Loucy (cell line): ENCODE measurements at regions not wholly inside any gene's neighbourhood (a gene's known extent, or its start where the extent isn't known, plus 50 kb on each side); places are given as distances from the start of the nearest gene placed in this dataset.

Experiments used
- H2AFZ ChIP-seq: fragments of 200-600 bp; sonication (generic); 2 replicates; pipeline ENCODE4 v1.6.0; 2016; ENCODE audit warnings: antibody characterized with exemption, mild to moderate bottlenecking, low read length, moderate library complexity
- H3F3A ChIP-seq: fragments of 200-600 bp; 2 replicates; pipeline ENCODE4 v1.6.0; 2016; ENCODE audit warnings: antibody characterized with exemption, low read depth, mild to moderate bottlenecking
- H3K27me3 ChIP-seq: fragments of 200-600 bp; sonication (generic); 2 replicates; pipeline ENCODE4 v1.6.1; 2014; ENCODE audit warnings: low read length, mild to moderate bottlenecking; ENCODE audit not compliant: insufficient read depth, poor library complexity, severe bottlenecking
- H3K36me3 ChIP-seq: fragments of 200-600 bp; sonication (generic); 2 replicates; pipeline ENCODE4 v1.6.1; 2016; ENCODE audit warnings: low read length; ENCODE audit not compliant: insufficient read depth
- H3K4me1 ChIP-seq: fragments of 200-600 bp; sonication (generic); 2 replicates; pipeline ENCODE4 v1.5.1; 2014; ENCODE audit warnings: low read length, mild to moderate bottlenecking; ENCODE audit not compliant: insufficient read depth, poor library complexity, severe bottlenecking
- H3K4me2 ChIP-seq: fragments of 200-600 bp; sonication (generic); 2 replicates; pipeline ENCODE4 v1.6.0; 2014; ENCODE audit warnings: antibody characterized with exemption, low read length, low read depth, mild to moderate bottlenecking; ENCODE audit not compliant: poor library complexity, severe bottlenecking
- H3K4me3 ChIP-seq: fragments of 200-600 bp; sonication (generic); 2 replicates; pipeline ENCODE4 v1.5.1; 2014; ENCODE audit warnings: low read length, mild to moderate bottlenecking, mixed read lengths; ENCODE audit not compliant: poor library complexity, severe bottlenecking
- H3K79me2 ChIP-seq: fragments of 200-600 bp; sonication (generic); 2 replicates; pipeline ENCODE4 v1.6.1; 2014; ENCODE audit warnings: low read length; ENCODE audit not compliant: insufficient read depth
- H3K9ac ChIP-seq: fragments of 200-600 bp; sonication (generic); 2 replicates; pipeline ENCODE4 v1.6.0; 2014; ENCODE audit warnings: mild to moderate bottlenecking, low read depth, low read length, moderate library complexity; ENCODE audit not compliant: poor library complexity, severe bottlenecking
- H3K9me2 ChIP-seq: fragments of 200-600 bp; sonication (generic); replicated peaks from 2 replicates; pipeline ENCODE4 v1.6.1; 2016; ENCODE audit warnings: low read depth, low read length, mixed read lengths
- H3K9me3 ChIP-seq: fragments of 200-600 bp; sonication (generic); 2 replicates; pipeline ENCODE4 v1.6.1; 2014; ENCODE audit warnings: mild to moderate bottlenecking, antibody characterized with exemption, low read length, low read depth; ENCODE audit not compliant: insufficient read depth
- H4K20me1 ChIP-seq: fragments of 200-600 bp; sonication (generic); 2 replicates; pipeline ENCODE4 v1.6.0; 2014; ENCODE audit warnings: antibody characterized with exemption, low read length, mild to moderate bottlenecking; ENCODE audit not compliant: insufficient read depth, poor library complexity, severe bottlenecking
- CTCF ChIP-seq: fragments of 200-600 bp; sonication (generic); conservative IDR thresholded peaks from 2 replicates; pipeline ENCODE4 v1.5.1; 2014; ENCODE audit warnings: mild to moderate bottlenecking, antibody characterized with exemption, low read length
- EZH2phosphoT487 ChIP-seq: fragments of 200-600 bp; IDR thresholded peaks from 2 replicates; pipeline ENCODE4 v1.6.1; 2018; ENCODE audit warnings: antibody characterized with exemption, mild to moderate bottlenecking, moderate library complexity, borderline replicate concordance

DNA sequence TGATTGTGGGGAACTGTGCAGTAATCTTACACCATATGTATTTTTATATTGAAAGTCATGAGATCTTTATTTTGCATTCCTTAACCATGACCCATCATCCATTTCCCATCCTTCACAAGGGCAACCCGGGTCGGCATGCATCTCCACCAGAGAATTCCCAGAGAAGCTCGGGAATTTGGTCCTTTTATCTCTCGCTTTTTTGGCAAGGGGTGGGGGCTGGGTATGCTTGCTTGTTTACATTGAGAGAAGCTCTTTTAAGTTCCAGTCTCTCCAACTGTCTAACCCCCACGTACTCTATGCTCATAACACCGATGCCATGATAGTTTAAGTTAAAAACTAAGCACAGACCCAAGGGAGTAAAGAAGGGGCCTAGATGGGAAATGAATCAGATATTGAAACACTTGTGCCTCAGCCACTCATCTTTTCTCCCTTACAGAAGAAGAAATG, 109.9 kb upstream of the NFIB start:
- Histone ChIP-seq H3K4me2 (no peak overlapping the region), H2AFZ (no peak overlapping the region), H3K9me2 (no peaks in the 10 kb centered on the region), H3K79me2 (no peaks in the 10 kb centered on the region), H3K4me3 (no peak overlapping the region), H3K9me3 (no peaks in the 10 kb centered on the region), H3K4me1 (peaks cover 5% of the 10 kb centered on the region), H3K9ac (no peak overlapping the region), H3F3A (no peaks in the 10 kb centered on the region), H4K20me1 (no peaks in the 10 kb centered on the region), H3K36me3 (no peaks in the 10 kb centered on the region), H3K27me3 (no peaks in the 10 kb centered on the region)
- TF ChIP-seq CTCF = no peak
- TF ChIP-seq EZH2phosphoT487 = no peak

DNA sequence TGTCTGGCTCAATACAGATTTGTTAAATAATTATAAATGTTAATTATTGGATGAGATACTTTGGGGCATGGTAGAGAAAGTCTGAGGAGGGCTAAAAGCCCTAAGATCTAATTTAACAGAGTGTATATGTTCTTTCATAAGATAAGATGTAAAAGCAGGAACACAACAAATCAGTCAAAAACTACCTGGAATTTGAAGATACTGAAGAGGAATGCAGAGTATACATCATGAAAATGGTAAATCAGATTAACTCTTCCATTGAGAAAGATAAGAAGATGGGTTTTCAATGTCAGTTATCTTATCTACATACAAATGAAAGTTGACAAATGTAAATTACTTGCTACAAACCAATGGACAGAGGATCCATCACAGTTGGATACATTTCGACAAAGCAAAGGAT, 107.3 kb upstream of the NFIB start:
- TF ChIP-seq EZH2phosphoT487 = no peak
- no peak for TF ChIP-seq CTCF
- Histone ChIP-seq H3K4me3 (no peak overlapping the region), H3K36me3 (no peaks in the 10 kb centered on the region), H3K27me3 (no peaks in the 10 kb centered on the region), H3K79me2 (no peaks in the 10 kb centered on the region), H2AFZ (no peak overlapping the region), H4K20me1 (no peaks in the 10 kb centered on the region), H3K9me2 (no peaks in the 10 kb centered on the region), H3K9me3 (no peaks in the 10 kb centered on the region), H3K4me2 (no peak overlapping the region), H3K9ac (no peak overlapping the region), H3K4me1 (no peaks in the 10 kb centered on the region), H3F3A (no peaks in the 10 kb centered on the region)

- TF ChIP-seq EZH2phosphoT487 = no peak
- TF ChIP-seq CTCF = no peak
- Histone ChIP-seq H3K36me3 (no peaks in the 10 kb centered on the region), H3F3A (no peaks in the 10 kb centered on the region), H3K4me1 (no peaks in the 10 kb centered on the region), H2AFZ (no peak overlapping the region), H3K9me2 (no peaks in the 10 kb centered on the region), H3K79me2 (no peaks in the 10 kb centered on the region), H4K20me1 (no peaks in the 10 kb centered on the region), H3K4me3 (no peak overlapping the region), H3K9me3 (no peaks in the 10 kb centered on the region), H3K9ac (no peak overlapping the region), H3K27me3 (no peaks in the 10 kb centered on the region), H3K4me2 (no peak overlapping the region)
These were observed 105.3 kb upstream of the NFIB start for GRCh38 chr9:14418941-14419937.
